ENCODE measurements at regions not wholly inside any gene's neighbourhood (a gene's known extent, or its start where the extent isn't known, plus 50 kb on each side); places are given as distances from the start of the nearest gene placed in this dataset.

DNA sequence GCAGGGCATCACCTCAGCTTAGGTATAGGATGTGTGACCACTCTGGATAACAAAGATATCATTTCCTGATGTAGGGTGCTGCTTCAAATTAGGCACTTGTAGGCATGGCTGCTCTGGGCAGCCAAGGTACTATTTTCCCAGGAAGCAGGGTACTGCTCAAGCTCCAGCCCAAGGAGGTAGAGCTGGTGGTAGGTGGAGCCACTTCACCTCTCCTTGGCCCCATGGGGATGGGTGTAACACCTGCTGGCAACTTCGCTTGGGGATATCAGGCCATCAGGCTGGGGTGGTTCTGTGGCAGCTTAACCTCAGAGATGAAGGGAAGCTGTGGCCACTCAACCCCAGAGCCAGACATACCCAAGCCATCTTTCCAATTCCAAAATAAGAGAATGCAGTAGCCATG, 147.1 kb upstream of the IGF1R start:
- Histone ChIP-seq H3K36me3 (no peaks in the 10 kb centered on the region), H3K27ac (no peak overlapping the region), H3K4me1 (no peaks in the 10 kb centered on the region), H3K27me3 (no peaks in the 10 kb centered on the region), H3K9me3 (peaks cover 0 to 3% (median 0%) of the 10 kb centered on the region in 4 donors), H3K4me3 (no peak overlapping the region)
- intact Hi-C loops (cut with DNase I), result loop anchor here in 1 of 2 donors (10.0 kb wide), 2 partner anchors 56 to 164 kb away; no protein-coding TSS in a partner anchor
- WGBS (ENCODE audit: insufficient coverage, low coverage, low lambda C conversion rate, missing lambda C conversion rate), result no CpG with 5 or more reads among the region's 1 CpG
- ATAC-seq (no peak), DNase-seq (no peak)
- TF ChIP-seq, protein P1, sequence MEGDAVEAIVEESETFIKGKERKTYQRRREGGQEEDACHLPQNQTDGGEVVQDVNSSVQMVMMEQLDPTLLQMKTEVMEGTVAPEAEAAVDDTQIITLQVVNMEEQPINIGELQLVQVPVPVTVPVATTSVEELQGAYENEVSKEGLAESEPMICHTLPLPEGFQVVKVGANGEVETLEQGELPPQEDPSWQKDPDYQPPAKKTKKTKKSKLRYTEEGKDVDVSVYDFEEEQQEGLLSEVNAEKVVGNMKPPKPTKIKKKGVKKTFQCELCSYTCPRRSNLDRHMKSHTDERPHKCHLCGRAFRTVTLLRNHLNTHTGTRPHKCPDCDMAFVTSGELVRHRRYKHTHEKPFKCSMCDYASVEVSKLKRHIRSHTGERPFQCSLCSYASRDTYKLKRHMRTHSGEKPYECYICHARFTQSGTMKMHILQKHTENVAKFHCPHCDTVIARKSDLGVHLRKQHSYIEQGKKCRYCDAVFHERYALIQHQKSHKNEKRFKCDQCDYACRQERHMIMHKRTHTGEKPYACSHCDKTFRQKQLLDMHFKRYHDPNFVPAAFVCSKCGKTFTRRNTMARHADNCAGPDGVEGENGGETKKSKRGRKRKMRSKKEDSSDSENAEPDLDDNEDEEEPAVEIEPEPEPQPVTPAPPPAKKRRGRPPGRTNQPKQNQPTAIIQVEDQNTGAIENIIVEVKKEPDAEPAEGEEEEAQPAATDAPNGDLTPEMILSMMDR (IDR thresholded peaks at IDR 0.05), result no peak
- TF ChIP-seq POLR2A (IDR thresholded peaks at IDR 0.05), result no peak

DNA sequence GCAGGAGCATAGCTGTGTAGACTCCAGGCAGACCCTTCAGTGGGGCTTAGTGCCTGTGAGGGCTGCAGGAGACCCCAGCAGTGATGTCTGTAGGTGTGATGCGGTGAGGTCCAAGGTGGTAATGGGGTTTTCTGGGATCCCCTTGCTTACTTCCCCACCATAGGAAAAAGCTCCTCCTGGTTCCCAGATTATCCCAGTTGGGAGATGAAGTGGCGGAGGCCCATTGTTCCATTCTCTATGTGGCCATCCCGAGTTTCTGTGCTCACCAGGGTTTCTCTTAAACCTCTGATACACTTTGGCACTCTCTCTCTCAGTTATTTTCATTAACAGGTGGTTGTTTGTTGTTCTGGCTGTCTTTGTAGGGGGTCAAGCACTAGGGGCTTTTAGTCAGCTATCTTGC, 146.7 kb upstream of the IGF1R start:
- 0% methylated on average over 1 of the region's 3 CpGs for WGBS (ENCODE audit: insufficient coverage, low coverage, low lambda C conversion rate, missing lambda C conversion rate)
- TF ChIP-seq POLR2A (IDR thresholded peaks at IDR 0.05), result no peak
- TF ChIP-seq, protein P1 (IDR thresholded peaks at IDR 0.05), result no peak
- no peak overlapping the region for H3K27ac ChIP-seq
- ATAC-seq (no peak), DNase-seq (no peak)
- H3K4me3 ChIP-seq, result no peak overlapping the region
- intact Hi-C loops (cut with DNase I), result loop anchor here in 1 of 2 donors (10.0 kb wide), 2 partner anchors 57 to 163 kb away; no protein-coding TSS in a partner anchor
- no peaks in the 10 kb centered on the region for H3K4me1 ChIP-seq
- peaks cover 0 to 3% (median 0%) of the 10 kb centered on the region in 4 donors for H3K9me3 ChIP-seq
- no peaks in the 10 kb centered on the region for H3K27me3 ChIP-seq
- no peaks in the 10 kb centered on the region for H3K36me3 ChIP-seq

DNA sequence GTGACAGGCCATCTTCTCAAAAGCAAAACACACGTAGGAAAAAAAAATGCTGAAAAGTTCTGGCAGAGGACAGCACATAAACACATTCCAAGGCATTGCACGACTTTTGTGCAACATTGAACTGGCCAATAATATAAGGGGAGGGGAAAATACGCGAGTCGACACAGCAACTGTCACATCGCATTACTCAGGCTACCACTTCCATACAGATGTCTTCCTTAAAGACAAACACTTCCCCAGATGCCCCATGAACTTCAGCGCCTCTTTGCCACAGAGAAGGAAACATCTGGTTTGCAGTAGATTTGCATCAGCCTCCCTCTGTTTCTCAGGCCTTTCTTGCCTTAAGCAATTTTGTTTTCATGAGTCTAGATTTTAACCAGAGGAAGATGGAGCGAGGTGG, 144.4 kb upstream of the IGF1R start:
- no peak overlapping the region for H3K4me3 ChIP-seq
- H3K27me3 ChIP-seq, result no peaks in the 10 kb centered on the region
- ATAC-seq, result no peak
- intact Hi-C loops (cut with DNase I), result loop anchor here in 1 of 2 donors (10.0 kb wide), 2 partner anchors 59 to 161 kb away; no protein-coding TSS in a partner anchor
- H3K36me3 ChIP-seq, result no peaks in the 10 kb centered on the region
- no peaks in the 10 kb centered on the region for H3K4me1 ChIP-seq
- no peaks in the 10 kb centered on the region for H3K9me3 ChIP-seq
- TF ChIP-seq, protein P1 (IDR thresholded peaks at IDR 0.05), result no peak
- TF ChIP-seq POLR2A (IDR thresholded peaks at IDR 0.05), result no peak
- 28% methylated on average over 8 of the region's 8 CpGs for WGBS (ENCODE audit: insufficient coverage, low coverage, low lambda C conversion rate, missing lambda C conversion rate)
- DNase-seq, result no peak
- no peak overlapping the region for H3K27ac ChIP-seq

DNA sequence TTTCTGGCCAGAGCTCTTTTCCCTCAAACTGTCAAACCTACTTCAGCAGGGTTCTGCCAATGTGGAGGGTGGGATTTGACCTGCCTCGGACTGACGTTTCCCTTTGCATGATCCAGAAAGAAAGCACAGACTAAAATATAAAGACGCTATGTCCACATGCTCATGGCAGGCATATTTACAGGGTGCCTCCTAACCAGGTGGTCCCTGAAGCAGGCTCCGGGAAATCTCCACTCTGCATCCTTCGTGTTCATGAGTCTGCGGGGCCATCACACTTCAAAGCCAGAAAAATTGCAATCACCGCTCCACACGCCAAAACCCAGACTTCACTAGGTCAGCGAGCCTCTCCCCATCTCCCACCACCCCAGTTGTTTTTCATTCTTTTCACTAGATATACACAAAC, 143.3 kb upstream of the IGF1R start:
- no peak for ATAC-seq
- DNase-seq, result no peak
- no peak overlapping the region for H3K4me3 ChIP-seq
- no peak overlapping the region for H3K27ac ChIP-seq
- no peaks in the 10 kb centered on the region for H3K4me1 ChIP-seq
- no peaks in the 10 kb centered on the region for H3K36me3 ChIP-seq
- H3K9me3 ChIP-seq, result no peaks in the 10 kb centered on the region
- intact Hi-C loops (cut with DNase I), result loop anchor here in 1 of 2 donors (10.0 kb wide), 2 partner anchors 60 to 160 kb away; no protein-coding TSS in a partner anchor
- no peaks in the 10 kb centered on the region for H3K27me3 ChIP-seq
- 64% methylated on average over 7 of the region's 9 CpGs for WGBS (ENCODE audit: insufficient coverage, low coverage, low lambda C conversion rate, missing lambda C conversion rate)
- TF ChIP-seq POLR2A (IDR thresholded peaks at IDR 0.05), result no peak
- TF ChIP-seq, protein P1 (IDR thresholded peaks at IDR 0.05), result no peak
